Large intestine (tissue), 3 donors: ENCODE measurements at regions not wholly inside any gene's neighbourhood (a gene's known extent, or its start where the extent isn't known, plus 50 kb on each side); places are given as distances from the start of the nearest gene placed in this dataset.
"Not testable (repeated sequence)": the region's sequence is repeated elsewhere in the genome, so short reads cannot be mapped to it uniquely, and the experiment has no call there.

Experiments
- DNase-seq, 2 donors: peaks; one replicate each; pipeline versions ENCODE4 v3.0.0 to v3.0.0-alpha.2; 2013
- H3K27ac ChIP-seq: one replicate; pipeline ENCODE4 v1.5.1; 2013; ENCODE audit warnings: low read length
- H3K27me3 ChIP-seq: 2 replicates; pipeline ENCODE4 v1.6.1; 2013; ENCODE audit warnings: low read length; ENCODE audit not compliant: control insufficient read depth, insufficient read depth
- H3K36me3 ChIP-seq: 2 replicates; pipeline ENCODE4 v1.6.1; 2013; ENCODE audit warnings: low read length; ENCODE audit not compliant: control insufficient read depth, insufficient read depth
- H3K4me1 ChIP-seq: one replicate; pipeline ENCODE4 v1.6.1; 2013; ENCODE audit warnings: low read length; ENCODE audit not compliant: control insufficient read depth, insufficient read depth
- H3K4me3 ChIP-seq: one replicate; pipeline ENCODE4 v1.5.1; 2013; ENCODE audit warnings: low read length
- H3K9me3 ChIP-seq: one replicate; pipeline ENCODE4 v1.6.1; 2013; ENCODE audit warnings: mild to moderate bottlenecking, low read depth, low read length, moderate library complexity; ENCODE audit not compliant: control insufficient read depth
- WGBS: methylation state at CpG from one replicate; pipeline ENCODE4 v1.1.5; 2013; ENCODE audit warnings: low lambda C conversion rate; ENCODE audit not compliant: insufficient coverage; 5-methylcytosine and 5-hydroxymethylcytosine counted together

DNA sequence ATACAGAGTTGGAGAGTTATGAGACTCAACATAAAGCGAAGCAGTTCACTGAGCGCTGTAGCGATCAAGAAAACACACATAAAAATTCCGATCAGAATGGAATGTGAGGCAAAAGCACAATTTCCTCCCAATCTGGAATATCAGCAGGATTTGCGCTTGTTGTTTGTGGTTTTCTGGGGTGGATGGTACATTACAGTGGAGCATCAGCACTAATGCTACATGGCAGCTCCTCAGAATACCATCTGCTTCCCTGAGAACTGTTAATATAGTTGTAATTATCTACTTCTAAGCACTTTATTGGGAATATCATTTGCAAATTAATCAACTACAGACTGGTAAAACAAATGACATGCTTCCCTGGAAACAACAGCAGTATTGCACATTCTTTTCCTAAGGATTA lies 324.1 kb upstream of the PPARGC1A start:
- Histone ChIP-seq H3K4me3 (no peak overlapping the region), H3K36me3 (no peaks in the 10 kb centered on the region), H3K27ac (no peak overlapping the region), H3K4me1 (no peaks in the 10 kb centered on the region), H3K9me3 (no peaks in the 10 kb centered on the region), H3K27me3 (no peaks in the 10 kb centered on the region)
- no CpG with 5 or more reads among the region's 5 CpGs for WGBS
- DNase-seq: no peak

DNA sequence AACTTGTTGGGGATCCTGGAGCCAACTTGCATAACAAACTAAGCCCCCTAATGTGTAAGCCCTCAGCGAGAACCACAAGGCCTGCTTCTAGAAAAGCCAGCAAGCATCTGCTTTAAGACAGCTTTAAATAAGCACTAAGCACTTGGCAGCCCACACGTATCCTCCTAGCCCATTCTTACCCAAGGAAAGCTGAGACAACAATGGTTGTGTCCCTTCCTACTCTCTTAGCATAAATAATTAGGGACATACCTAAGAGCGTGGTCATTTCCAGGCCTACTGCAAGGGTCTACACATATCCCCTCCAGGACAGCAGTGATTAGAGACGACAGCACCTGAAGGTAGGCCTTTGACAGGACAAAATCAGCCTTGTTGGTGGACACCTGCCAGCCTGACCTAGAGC lies 322.8 kb upstream of the PPARGC1A start:
- Histone ChIP-seq H3K27me3 (no peaks in the 10 kb centered on the region), H3K36me3 (no peaks in the 10 kb centered on the region), H3K4me1 (no peaks in the 10 kb centered on the region), H3K4me3 (no peak overlapping the region), H3K27ac (no peak overlapping the region), H3K9me3 (no peaks in the 10 kb centered on the region)
- no peak for DNase-seq
- no CpG with 5 or more reads among the region's 4 CpGs for WGBS

DNA sequence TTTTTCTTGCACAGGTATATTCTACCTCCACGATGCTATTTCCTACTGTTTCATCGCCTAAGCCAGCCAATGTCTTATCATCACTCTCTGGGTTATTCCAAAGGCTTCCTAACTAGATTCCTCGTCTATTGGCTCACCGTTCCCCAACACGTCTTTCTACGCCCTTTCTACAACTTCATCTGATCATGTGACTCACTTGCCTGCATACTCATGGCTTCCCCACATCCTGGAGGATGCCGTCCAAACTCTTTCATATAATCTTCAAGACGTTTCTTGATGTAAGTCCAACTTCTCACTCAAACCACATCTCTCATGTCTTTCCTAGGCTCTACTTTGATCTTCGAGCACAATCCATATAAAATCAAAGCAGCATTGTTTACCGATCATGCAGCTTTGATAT lies 322.0 kb upstream of the PPARGC1A start:
- WGBS: 100% methylated on average over 7 of the region's 10 CpGs
- DNase-seq: no peak
- H3K9me3 ChIP-seq: no peaks in the 10 kb centered on the region
- H3K36me3 ChIP-seq: no peaks in the 10 kb centered on the region
- no peaks in the 10 kb centered on the region for H3K4me1 ChIP-seq
- H3K27ac ChIP-seq: no peak overlapping the region
- H3K27me3 ChIP-seq: no peaks in the 10 kb centered on the region
- H3K4me3 ChIP-seq: no peak overlapping the region

DNA sequence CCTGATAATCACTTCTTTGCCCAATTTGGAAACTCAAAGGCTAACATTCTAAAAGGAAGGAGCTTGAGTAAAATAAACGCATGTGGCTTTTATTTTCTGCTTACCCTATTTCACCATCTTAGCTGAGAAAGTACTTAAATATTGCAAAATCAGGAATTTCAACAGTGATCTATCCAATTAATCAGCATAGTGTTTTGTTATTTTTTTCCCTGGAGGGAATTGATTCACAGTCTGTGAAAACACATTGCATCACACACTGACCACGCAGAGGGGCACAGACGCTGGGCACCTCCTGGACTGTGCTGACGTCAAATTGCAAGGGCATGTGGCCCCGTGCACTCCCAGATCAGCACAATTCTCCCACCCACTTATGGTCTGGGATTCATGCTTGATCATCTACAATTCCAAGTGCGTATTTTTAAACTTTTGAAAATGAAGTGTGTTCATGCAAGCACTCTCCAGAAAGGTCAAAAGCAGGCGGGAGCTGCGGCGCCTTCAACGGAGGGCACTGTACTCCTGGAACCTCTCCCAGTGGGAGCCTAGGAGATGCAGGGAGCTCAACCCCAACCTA lies 320.6 kb upstream of the PPARGC1A start:
- Histone ChIP-seq H3K27me3 (no peaks in the 10 kb centered on the region), H3K4me1 (no peaks in the 10 kb centered on the region), H3K27ac (no peak overlapping the region), H3K4me3 (no peak overlapping the region), H3K9me3 (no peaks in the 10 kb centered on the region), H3K36me3 (no peaks in the 10 kb centered on the region)
- WGBS: 86% methylated on average over 1 of the region's 10 CpGs
- DNase-seq: no peak

DNA sequence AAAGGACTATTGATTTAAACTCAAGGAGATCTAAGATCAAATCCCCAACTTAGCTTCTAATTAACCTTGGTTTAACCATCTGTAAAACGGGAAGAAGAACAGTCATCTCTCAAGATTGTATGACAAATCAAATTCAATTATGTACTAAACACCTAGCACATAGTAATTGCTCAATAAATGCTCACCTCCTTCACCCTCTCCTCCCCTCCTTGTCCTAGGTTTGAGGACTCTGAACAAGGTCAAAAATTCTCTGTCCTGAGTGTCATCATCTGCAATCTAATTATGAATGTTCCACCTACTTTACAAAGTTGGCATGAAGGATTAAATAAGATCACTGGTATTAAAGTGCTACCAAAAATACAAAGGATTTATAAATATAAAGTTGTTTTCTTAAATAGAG lies 320.1 kb upstream of the PPARGC1A start:
- no peaks in the 10 kb centered on the region for H3K4me1 ChIP-seq
- H3K27ac ChIP-seq: no peak overlapping the region
- no peaks in the 10 kb centered on the region for H3K9me3 ChIP-seq
- H3K4me3 ChIP-seq: no peak overlapping the region
- WGBS: no CpG with 5 or more reads among the region's 1 CpG
- no peaks in the 10 kb centered on the region for H3K27me3 ChIP-seq
- H3K36me3 ChIP-seq: no peaks in the 10 kb centered on the region
- no peak for DNase-seq

DNA sequence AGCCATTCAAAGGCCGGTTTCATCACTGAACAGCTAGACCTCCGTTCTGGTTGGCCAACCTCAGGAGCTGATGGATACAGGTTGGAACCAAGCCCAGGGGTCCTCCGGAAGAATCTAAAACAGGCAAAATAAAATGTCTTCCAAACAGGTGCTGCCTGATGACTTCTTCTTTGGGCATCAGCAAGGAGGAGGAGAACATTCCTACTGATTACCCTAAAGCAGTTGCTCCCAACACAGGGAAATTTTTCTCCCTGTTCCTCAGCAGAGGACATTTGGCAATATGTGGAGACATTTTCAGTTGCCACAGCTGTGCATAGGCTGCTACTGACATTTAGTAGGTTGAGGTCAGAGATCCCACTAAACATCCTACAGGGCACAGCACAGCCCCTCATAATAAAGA lies 319.3 kb upstream of the PPARGC1A start:
- no peak for DNase-seq
- no peaks in the 10 kb centered on the region for H3K27me3 ChIP-seq

DNA sequence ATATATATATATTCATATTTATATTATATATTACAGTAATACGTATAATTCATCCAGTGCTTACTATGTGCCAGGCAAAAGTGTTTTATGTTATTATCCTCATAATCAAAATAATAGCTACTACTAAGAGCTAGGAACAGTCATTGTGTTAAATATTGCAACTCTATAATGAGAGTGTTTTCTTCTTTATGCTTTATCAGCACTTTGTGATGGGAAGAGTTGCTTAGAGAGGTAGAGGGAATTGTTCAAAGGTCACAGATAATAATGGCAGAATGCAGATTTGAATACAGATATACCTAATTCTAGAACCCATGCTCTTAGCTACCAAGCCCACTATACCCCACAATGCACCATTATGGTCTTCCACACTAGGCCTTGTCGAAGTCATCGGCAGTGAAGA lies 318.8 kb upstream of the PPARGC1A start:
- WGBS: no CpG with 5 or more reads among the region's 3 CpGs
- no peaks in the 10 kb centered on the region for H3K4me1 ChIP-seq
- no peak for DNase-seq

More for the DNA sequence above, 319.3 kb upstream of the PPARGC1A start:
- Histone ChIP-seq H3K36me3 (no peaks in the 10 kb centered on the region), H3K27ac (no peak overlapping the region), H3K4me1 (no peaks in the 10 kb centered on the region), H3K9me3 (no peaks in the 10 kb centered on the region), H3K4me3 (no peak overlapping the region)
- no CpG with 5 or more reads among the region's 3 CpGs for WGBS

DNA sequence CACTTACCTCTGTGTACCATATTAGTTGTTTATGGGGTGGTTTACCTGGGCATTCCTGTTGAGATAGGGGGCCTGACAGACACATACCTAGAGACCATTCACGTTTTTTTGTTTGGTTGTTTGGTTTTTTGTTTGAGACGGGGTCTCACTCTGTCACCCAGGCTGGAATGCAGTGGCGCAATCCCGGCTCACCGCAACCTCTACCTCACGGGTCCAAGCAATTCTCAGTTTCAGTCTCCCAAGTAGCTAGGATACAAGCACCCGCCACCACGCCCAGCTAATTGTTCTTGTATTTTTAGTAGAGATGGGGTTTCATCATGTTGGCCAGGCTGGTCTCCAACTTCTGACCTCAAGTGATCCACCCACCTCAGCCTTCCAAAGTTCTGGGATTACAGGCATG lies 314.9 kb upstream of the PPARGC1A start:
- not testable (repeated sequence) for DNase-seq, H3K9me3 ChIP-seq, H3K27me3 ChIP-seq, H3K4me3 ChIP-seq, H3K27ac ChIP-seq, H3K4me1 ChIP-seq, H3K36me3 ChIP-seq
- WGBS: no CpG with 5 or more reads among the region's 8 CpGs

More for the DNA sequence above, 318.8 kb upstream of the PPARGC1A start:
- no peaks in the 10 kb centered on the region for H3K36me3 ChIP-seq
- H3K27me3 ChIP-seq: no peaks in the 10 kb centered on the region
- H3K27ac ChIP-seq: no peak overlapping the region
- H3K4me3 ChIP-seq: no peak overlapping the region
- H3K9me3 ChIP-seq: no peaks in the 10 kb centered on the region

DNA sequence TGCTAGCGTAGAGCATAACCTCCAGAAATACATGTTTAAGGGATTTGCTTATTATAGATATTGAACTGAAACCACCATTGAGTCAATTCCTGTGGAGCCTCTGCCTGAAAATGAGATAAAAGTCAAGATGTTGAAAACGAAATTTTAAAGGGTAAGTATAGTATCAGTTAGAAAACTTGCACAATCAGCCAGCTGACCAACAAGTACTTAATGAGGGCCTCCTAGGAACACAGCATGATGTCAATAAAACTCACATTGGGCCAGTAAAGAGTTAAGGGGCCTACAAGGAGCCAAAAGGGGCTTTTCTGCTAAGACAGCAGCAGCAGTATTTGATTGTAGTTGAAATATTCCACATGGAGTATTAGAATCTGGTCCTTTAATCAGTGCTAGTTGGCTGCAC lies 314.1 kb upstream of the PPARGC1A start:
- WGBS: 100% methylated on average over 1 of the region's 2 CpGs
- no peak overlapping the region for H3K27ac ChIP-seq
- H3K27me3 ChIP-seq: no peaks in the 10 kb centered on the region
- no peaks in the 10 kb centered on the region for H3K36me3 ChIP-seq
- no peak for DNase-seq
- H3K9me3 ChIP-seq: no peaks in the 10 kb centered on the region
- no peak overlapping the region for H3K4me3 ChIP-seq
- H3K4me1 ChIP-seq: no peaks in the 10 kb centered on the region

DNA sequence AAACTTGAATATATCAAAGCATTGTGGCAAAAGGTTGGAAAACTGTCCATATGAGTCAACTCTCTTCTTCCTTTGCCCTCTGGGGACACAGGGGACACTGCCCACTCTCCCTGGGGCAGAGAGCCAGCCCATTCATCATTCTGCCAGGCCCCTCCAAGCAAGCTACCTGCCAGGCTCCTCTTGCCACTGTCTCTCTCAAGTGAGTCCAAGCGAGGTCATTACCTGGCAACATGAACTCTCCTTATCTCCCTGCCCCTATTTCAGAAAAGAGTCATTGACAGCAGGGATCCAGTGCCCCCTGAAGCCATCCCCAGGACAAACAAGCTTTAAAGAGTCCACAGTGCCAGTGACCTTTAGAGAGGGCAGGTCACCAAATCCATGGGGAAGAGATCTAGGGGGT lies 312.7 kb upstream of the PPARGC1A start:
- no CpG with 5 or more reads among the region's 1 CpG for WGBS
- H3K9me3 ChIP-seq: no peaks in the 10 kb centered on the region
- H3K4me3 ChIP-seq: no peak overlapping the region
- H3K27me3 ChIP-seq: no peaks in the 10 kb centered on the region
- no peak overlapping the region for H3K27ac ChIP-seq
- H3K36me3 ChIP-seq: no peaks in the 10 kb centered on the region
- no peak for DNase-seq
- H3K4me1 ChIP-seq: no peaks in the 10 kb centered on the region

DNA sequence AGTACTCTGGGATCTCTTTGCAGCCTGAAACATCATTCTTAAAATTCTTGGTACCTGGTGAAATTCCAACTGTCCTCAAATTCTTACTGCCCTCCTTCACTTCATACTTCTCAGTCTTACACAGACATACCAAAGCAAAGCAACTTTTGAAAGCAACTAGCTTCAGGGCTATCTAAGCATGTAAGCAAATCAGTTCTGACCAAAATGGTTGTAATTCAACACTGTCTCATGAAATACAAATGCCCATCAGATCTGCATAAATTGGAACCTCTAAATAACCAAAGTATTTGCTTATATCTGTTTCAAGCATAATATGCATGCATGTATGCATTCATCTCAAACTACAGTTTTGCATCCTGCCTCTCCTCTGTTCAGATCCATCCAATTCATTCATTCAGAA lies 308.1 kb upstream of the PPARGC1A start:
- Histone ChIP-seq H3K4me1 (no peaks in the 10 kb centered on the region), H3K36me3 (no peaks in the 10 kb centered on the region), H3K27ac (no peak overlapping the region), H3K27me3 (no peaks in the 10 kb centered on the region), H3K9me3 (no peaks in the 10 kb centered on the region), H3K4me3 (no peak overlapping the region)
- no peak for DNase-seq
